ENCODE measurements at regions not wholly inside any gene's neighbourhood (a gene's known extent, or its start where the extent isn't known, plus 50 kb on each side); places are given as distances from the start of the nearest gene placed in this dataset.
"Not testable (repeated sequence)": the region's sequence is repeated elsewhere in the genome, so short reads cannot be mapped to it uniquely, and the experiment has no call there.

DNA sequence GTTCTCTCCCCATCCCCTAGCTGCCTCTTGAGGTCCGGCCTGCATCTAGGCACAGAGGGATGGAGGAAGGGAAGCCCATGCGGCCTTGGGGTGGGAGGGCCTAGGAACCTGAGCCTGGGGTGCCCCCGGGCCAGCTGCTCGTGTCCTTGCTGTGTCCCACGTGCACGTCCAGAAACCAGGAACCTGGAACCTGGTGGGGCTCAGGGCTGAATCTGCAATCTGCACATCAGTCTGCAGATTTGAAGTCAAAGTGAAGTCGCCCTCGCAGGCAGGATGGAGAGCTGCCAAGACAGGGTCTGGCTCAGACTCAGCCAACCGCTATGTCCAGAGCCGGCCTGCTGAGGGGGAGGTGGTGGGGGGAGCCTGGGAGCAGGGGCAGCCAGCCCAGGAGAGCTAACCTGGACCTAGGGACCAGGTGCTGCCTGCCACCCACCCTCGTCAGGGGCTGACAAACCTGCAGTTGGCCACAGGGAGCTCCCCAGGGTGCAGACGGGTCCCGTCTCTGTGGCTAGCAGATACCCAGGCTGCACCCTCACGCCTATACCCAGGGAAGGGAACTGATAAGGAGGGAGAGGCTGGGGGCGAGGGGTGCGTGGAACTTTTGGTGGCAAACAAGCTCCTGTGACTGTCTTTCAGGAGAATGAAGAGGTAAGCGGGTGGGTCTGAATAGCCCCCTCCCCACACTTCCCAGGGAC, 103.5 kb upstream of the SIMC1 start:
- no peak for DNase-seq (ENCODE audit: low read depth in 3 of 3, low spot score in 2 of 3)

- not testable (repeated sequence) for DNase-seq (ENCODE audit: low read depth in 3 of 3, low spot score in 2 of 3)
These were observed 98.1 kb upstream of the SIMC1 start for GRCh38 chr5:176140138-176140537.

DNA sequence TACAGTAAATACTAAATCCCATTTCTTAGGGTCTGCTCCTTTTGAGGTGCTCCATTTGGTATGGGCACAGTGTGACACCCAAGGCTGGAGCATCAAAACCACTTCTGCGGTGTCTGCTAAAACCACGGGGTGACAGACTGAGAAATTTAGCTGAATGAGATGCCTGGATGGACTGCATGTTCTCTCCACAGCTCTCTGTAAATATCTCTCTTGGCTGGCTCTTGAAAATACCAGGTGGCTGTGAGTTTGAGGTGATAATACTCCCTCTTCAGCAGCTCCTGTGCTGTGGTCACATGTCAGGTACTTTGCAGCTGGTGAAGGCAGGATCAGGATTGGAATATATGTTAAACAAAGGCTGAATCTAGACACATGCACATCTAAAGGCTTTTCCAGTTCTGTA, 93.7 kb upstream of the SIMC1 start:
- no peak for DNase-seq (ENCODE audit: low read depth in 3 of 3, low spot score in 2 of 3)

DNA sequence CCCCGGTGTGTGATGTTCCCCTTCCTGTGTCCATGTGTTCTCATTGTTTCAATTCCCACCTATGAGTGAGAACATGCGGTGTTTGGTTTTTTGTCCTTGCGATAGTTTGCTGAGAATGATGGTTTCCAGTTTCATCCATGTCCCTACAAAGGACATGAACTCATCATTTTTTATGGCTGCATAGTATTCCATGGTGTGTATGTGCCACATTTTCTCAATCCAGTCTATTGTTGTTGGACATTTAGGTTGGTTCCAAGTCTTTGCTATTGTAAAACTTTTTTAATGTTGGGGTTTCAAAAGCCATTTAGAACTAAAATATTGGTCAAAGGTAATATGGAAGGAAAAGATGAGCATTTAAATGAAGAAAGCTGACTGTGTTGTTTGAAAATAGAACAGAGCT, 88.3 kb upstream of the SIMC1 start:
- DNase-seq (ENCODE audit: low read depth in 3 of 3, low spot score in 2 of 3), result not testable (repeated sequence)

GRCh38 chr5:176151281-176151680, 86.9 kb upstream of the SIMC1 start:
- DNase-seq (ENCODE audit: low read depth in 3 of 3, low spot score in 2 of 3), result no peak

DNA sequence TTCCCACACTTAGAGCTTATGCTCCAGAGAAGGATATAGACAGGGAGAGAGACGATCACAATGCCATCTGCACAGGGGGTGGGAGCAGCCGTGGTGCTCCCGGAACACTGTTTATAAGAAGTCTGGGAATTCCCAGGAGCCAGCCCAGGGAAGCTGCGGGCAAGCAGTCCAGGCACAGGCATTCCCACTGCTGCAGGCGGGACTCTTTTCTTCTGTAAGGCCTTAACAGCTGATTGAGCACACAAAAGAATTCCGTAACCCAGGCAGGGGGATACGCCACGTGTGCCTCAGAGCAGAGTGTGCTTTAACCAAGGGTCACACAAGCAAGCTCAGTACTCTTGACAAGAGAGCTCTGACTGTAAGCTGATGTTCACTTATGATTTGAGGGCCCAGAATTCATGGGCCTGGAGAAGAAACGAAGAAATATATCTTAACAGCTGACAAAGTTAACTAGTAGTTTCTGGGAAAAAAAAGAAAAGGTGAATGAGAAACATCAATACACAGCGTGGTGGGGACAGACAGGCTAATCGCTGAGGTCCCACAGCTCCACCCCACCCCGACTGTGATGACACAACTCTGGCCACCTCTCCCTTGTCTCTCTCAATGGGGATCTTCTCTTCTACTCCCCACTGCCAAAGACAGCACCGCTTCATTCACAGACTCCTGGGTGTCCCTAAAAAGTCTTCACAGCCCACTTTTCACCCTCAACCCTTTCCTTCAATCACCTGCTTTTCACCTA, 85.9 kb upstream of the SIMC1 start:
- DNase-seq (ENCODE audit: low read depth in 3 of 3, low spot score in 2 of 3), result no peak

DNA sequence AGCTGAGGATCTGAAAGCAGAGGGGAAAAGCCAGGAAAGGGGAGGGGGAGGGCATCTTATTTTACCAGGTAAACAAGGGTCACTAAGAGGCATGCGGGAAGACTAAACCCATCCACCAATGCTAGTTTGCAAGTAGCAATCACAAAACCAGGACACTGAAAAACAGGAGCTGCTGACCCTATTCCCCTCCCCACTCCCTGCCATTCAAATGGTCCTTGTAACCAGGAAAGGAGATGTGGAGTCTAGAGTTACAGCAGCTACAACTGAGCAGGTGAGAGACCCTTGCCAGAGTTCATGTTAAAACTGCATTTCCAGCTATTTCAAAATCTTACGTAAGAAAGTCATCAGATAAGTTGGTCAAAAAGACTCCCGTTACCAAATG, 85.3 kb upstream of the SIMC1 start:
- DNase-seq (ENCODE audit: low read depth in 3 of 3, low spot score in 2 of 3), result no peak

- DNase-seq (ENCODE audit: low read depth in 3 of 3, low spot score in 2 of 3), result no peak
These were observed 84.5 kb upstream of the SIMC1 start for GRCh38 chr5:176153741-176154140.

DNA sequence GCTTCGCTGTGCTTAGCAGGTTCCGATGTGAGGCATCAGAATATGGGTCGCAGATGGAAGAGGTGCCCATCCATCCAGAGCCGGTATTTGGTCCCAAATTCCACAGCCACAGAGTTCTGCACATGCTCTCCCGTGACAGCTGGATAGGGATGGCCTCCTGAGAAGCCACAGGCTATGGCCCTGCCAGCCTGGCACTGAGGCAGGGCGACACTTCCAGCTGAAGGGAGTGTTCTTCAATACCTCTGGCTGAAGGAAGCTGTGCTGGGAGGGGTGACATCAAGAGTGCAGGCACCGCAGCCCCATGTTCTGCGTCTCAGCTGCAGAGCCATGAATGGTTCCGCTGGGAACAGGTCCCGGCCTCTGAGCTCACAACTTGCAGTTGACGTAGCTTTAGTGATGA, 83.4 kb upstream of the SIMC1 start:
- DNase-seq (ENCODE audit: low read depth in 3 of 3, low spot score in 2 of 3), result no peak

GRCh38 chr5:176155922-176156359, 82.3 kb upstream of the SIMC1 start:
- no peak for DNase-seq (ENCODE audit: low read depth in 3 of 3, low spot score in 2 of 3)

DNA sequence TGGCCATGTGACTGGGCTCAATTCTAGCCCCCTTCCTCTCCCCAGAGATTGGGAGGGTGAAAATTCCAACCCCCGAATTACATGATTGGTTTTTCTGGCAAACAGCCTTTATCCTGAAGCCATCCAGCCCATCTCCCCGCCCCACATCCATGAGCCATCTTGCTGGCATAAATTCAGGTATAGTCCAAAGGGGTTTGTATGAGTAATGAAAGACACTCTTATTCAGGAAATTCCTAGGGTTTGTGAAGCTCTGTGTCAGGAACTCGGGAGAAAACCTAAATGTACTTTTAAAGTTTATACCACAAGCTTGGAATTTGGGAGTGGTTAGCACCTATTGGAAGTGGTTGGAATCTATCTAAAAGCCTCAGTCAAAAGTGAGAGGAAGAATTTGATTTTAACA, 80.6 kb upstream of the SIMC1 start:
- no peak for DNase-seq (ENCODE audit: low read depth in 3 of 3, low spot score in 2 of 3)

GRCh38 chr5:176161431-176161830, 76.8 kb upstream of the SIMC1 start:
- DNase-seq (ENCODE audit: low read depth in 3 of 3, low spot score in 2 of 3), result no peak

DNA sequence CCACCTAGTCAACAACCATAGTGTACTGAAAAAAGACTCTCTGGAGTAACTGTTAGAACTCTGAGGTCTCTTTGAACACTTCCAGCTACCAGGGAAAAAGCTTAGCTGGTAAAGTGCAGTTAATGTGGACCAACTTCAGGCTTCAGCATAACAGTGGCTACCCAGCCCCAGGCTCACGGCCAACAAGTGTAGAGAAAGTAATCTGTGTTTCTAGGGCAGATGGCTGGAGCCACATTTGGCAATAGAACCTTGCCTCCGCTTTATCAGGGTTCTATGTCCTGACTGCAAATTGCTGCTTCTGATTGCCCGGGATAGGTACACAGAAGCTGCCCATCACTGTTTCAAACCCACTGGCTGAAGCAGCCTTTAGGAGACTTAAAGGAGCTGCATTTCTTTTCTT, 76.0 kb upstream of the SIMC1 start:
- no peak for DNase-seq (ENCODE audit: low read depth in 3 of 3, low spot score in 2 of 3)

DNA sequence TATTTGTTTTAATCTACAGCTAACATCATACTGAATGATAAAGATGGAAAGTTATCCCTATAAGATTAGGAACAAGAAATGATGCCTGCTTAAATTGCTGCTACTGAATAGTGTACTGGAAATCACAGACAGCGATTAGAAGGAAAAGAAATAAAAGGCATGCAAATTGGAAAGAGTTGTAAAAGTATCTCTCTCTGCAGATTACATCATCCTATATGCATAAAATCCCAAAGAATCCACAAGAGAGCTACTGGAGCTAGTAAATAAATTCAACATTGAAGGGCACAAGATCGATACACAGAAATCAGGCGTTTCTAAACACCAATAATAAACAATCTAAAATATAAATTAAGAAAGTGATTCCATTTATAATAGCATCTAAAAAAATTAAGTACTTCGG, 75.3 kb upstream of the SIMC1 start:
- no peak for DNase-seq (ENCODE audit: low read depth in 3 of 3, low spot score in 2 of 3)

DNA sequence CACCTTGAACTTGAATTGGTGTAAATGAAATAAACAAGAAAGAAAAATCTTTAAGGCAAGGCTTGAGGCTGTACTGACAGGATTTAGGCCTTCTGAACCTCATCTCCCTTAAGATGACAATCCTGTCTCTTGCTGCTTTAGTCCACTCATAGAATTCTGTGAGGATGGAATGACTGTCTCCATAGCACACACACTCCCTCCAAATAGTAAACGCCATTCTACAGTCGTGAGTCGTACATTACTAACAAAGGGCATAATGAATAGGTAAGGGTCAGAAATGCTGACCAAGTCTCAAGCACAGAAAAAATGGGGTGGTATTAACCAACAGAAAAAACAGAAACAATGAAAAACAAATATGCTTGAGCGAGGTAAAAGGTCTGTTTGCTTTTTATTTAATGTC, 71.8 kb upstream of the SIMC1 start:
- DNase-seq (ENCODE audit: low read depth in 3 of 3, low spot score in 2 of 3), result no peak

- DNase-seq (ENCODE audit: low read depth in 3 of 3, low spot score in 2 of 3), result no peak
These were observed 70.4 kb upstream of the SIMC1 start for GRCh38 chr5:176167800-176168199.

DNA sequence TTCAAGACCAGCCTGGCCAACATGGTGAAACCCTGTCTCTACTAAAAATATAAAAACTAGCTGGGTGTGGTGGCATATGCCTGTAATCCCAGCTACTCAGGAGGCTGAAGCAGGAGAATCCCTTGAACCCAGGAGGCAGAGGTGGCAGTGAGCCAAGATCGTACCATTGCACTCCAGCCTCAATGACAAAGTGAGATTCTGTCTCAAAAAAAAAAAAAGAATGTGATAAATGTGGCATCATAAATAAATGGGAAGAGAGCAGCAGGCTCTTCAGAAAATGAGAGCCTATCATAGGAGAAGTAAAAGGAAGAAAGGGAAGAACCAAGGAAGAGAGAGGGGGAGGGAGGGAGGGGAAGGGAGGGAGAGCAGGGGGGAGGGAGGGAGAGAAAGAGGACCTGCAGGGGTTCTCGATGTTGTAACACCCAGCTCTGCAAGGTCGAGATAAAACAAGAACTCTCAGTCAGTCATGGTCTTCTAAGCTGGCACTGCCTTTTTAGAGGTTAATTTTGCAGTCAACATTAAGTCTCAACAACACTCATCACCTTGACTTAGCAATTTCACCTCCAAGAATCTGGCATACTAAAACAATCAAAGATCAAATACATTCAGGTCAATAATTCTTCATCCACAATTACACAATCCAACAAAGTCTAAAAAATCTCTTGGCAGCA, 68.7 kb upstream of the SIMC1 start:
- DNase-seq (ENCODE audit: low read depth in 3 of 3, low spot score in 2 of 3), result no peak

GRCh38 chr5:176170084-176170483, 68.1 kb upstream of the SIMC1 start:
- DNase-seq (ENCODE audit: low read depth in 3 of 3, low spot score in 2 of 3), result no peak

DNA sequence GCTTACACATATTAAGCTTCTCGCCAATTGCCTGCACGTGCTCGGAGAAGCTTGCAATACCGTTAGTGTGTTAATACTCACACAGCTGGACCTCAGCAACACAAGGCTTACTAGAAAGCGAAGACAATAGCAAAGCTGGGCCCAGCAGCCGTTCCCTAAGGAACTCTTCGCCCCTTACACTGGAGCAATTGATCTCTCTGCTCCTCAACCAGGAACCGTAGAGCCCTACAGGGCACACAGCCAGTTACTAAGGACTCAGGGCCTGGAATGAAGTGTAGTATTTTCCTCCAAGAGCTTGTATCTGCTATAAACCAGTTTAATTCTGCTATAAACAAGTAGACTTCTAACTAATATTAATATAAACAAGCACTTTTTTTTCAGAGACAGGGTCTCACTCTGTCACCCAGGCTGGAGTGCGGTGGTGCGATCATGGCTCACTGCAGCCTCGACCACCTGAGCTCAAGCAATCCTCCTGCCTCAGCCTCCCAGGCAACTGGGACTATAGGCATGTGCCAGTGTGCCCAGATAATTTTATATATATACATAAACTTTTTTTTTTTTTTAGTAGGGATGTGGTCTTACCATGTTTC, 67.0 kb upstream of the SIMC1 start:
- no peak for DNase-seq (ENCODE audit: low read depth in 3 of 3, low spot score in 2 of 3)

DNA sequence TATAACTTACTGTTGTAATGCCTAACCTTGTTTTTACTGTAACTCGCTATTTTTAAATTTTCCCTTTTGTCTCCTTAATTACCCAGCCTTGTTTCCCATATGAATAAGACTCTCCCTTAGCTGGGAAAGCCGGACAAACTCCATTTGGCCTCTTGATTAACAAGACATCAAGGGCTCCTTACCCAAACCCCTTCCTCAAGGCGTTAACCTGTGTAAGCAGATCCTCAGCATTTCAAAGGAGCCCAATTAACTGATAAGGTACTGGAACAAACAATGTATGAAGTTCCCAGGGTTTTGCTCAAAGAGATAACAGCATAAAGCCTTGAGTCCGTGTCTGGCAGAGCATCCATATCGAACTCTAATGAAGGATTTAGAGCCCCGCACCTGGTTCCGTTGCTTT, 66.0 kb upstream of the SIMC1 start:
- no peak for DNase-seq (ENCODE audit: low read depth in 3 of 3, low spot score in 2 of 3)

DNA sequence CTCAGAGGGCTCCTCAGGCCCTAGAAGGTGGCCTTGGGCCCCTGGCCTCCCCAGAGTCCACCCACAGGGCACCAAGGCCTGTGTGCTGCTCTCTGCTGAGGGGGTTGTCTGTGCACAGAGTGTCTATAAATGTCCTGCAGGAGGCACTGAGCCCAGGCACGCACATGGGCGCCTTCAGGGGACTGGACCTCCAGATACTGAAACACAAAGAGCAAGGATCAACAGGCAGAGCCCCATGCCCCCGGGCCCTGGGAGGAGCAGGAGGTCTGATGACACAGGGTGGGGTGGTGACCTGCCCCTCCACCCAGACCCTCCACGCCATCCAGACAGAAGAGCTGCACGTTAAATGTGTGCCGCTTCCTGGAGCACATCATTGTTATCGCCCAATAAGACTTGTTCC, 64.6 kb upstream of the SIMC1 start:
- no peak for DNase-seq (ENCODE audit: low read depth in 3 of 3, low spot score in 2 of 3)
